Stimulated activated CD4-positive, alpha-beta T cell treated with anti-CD3 and anti-CD28 coated beads, Interleukin-1b, Interleukin-23, amount 100 ng/mL, for 4 hours (primary cell): ENCODE measurements at regions not wholly inside any gene's neighbourhood (a gene's known extent, or its start where the extent isn't known, plus 50 kb on each side); places are given as distances from the start of the nearest gene placed in this dataset.
"Not testable (repeated sequence)": the region's sequence is repeated elsewhere in the genome, so short reads cannot be mapped to it uniquely, and the experiment has no call there.

ENCODE experiments used
- DNase-seq, 2 donors: peaks; one replicate each; pipeline ENCODE4 v3.0.0-alpha.2; 2020; ENCODE audit warnings: low read depth in 2 of 2

DNA sequence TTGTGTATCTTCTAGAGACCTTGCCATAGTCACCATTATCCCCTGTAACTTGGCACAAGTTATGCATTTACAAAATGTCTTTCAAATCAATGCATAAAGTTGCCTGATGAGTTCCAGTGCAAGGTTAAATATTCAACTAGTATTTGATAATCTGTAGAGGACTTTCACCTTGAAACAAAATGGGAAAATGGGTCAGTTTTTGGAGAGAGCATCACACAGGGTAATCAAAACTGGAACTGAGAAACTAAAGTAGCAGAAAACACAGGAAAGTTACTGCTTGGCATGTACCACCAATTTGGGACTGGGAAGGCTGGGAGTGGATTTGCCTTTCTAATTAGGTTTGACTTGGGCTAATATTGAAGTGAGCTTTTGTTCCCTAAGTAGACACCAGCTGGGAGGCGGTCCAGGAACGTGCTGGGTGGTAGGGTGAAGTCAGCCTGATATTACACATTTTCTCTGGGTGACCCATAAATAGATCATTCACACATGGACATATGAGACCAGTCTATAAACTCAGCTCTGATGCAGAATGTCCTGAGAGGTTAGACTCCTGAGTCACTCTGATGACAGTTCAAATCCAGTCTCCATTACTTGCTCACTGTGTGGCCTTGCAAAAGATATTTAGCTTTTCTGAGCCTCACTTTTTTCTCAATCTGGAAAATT, 152.3 kb downstream of the PCTP start:
- DNase-seq = no peak

DNA sequence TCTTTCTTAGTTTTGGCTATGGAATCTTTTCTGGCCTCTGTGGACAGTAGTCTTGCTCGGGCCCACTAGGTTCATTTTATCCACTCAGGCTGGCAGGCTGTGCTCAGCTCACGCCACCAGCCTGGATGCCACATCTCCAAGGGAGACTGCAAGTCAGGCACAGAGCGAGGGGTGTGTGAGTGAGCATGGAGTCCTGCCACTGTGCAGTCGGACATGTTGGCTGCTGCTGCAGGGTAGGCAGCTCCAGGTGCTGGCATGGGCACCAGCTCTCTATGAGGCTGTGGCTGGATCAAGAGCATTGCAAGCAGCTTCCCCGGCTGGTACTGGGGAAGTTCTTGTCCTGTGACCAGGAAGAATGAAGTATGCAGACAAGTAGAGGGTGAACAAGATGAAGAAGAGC, 158.9 kb downstream of the PCTP start:
- no peak for DNase-seq

DNA sequence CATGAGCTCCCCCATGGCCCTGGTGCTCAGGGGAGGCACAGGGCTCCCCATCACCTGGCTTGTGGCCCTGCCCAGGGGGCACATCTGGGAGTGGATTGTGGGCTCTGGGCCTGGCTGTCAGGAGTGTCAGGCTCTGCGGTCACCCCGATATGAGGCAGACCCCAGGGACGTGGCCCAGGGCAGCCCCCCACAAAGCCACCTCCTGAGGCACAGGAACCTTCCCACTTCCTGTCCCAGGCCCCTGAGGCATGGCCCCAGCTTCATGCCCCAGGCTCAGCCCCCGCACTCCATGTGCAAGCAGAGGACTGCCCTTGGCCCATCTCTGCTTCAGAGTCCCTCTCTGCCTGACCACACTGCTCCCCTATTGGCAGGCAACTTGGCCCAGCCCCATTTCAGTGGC, 160.3 kb downstream of the PCTP start:
- no peak for DNase-seq

DNA sequence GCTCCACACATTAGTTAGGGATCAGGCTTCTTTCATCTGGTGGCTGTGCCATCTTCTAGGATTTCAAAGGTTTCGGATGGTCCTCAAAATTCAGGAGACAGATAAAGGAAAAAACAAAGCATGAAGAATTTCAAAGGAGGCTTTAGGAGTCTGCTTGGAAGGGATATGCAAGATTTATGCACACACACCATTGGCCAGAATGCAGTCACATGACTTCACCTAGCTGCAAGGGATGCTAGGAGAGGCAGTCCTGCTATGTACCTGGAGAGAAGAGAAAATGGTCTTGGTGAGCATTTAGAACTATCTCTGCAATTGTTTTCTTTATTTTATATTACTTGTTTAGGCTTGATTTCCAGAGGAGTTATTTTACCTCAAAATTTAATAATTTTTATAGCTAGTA, 174.6 kb downstream of the PCTP start:
- DNase-seq = no peak

DNA sequence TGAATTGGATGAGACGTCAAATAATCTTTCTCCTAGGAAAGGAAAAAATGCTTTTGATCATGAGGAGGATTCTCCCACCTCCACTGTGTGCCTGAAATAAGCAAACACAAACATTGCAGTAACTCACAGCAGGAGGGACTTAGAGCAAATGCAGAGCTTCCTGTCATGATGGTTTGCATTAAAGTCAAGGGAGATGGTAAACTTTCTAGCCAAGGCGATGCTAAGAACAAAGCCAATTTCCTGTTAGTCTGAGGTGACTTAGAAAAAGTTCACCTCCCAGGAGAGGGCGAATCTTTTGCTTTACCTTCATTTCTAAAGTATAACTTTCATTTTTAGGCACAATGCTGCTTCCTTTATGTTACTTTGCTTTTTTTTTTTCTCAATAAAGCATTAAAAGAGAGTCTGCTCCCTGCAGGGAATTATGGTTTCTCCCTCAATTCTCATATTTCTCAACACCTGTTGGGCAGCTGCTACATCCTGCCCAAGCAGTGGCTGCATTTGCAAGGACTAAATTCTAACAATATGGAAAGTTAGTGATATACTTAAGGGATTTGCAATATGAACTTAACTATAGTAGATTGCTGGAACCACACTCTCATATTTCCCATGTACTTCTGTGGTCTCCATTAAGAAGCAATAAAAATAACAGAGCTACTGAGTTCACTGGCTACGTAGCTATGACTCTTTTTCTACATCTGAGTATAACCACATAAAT, 175.6 kb downstream of the PCTP start:
- no peak for DNase-seq

DNA sequence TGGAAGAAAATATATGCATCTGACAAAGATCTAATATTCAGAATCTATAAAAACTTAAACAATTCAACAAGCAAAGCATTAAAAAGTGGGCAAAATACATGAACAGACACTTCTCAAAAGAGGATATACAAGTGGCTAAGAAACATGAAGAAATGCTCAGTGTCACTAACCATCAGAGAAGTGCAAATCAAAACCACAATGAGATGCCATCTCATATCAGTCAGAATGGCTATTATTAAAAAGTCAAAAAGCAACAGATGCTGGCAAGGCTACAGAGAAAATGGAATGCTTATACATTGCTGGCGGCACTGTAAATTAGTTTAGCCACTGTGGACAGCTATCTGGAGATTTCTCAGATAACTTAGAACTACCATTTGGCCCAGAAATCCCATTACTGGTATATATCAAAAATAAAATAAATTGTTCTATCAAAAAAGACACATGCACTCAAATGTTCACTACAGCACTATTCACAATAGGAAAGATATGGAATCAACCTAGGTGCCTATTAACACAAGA, 179.5 kb downstream of the PCTP start:
- no peak for DNase-seq

DNA sequence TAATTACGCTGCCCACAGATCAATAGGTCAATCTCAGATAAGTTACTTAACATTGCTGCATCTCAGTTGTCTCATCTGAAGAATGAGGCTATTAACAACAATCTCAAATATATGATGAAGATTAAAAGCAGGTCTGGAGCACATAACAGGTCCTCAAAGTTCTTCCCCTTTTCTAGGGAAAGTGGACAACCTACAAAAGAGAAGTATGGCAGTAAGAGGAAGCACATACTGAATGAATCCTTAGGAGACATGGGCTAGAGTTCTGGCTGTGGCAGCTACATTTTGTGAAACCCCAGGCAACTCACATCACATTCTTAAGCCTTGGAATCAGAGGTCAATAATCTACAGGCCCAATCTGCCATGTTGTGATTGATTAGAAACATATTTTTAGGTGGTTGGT, 180.6 kb downstream of the PCTP start:
- DNase-seq = no peak

DNA sequence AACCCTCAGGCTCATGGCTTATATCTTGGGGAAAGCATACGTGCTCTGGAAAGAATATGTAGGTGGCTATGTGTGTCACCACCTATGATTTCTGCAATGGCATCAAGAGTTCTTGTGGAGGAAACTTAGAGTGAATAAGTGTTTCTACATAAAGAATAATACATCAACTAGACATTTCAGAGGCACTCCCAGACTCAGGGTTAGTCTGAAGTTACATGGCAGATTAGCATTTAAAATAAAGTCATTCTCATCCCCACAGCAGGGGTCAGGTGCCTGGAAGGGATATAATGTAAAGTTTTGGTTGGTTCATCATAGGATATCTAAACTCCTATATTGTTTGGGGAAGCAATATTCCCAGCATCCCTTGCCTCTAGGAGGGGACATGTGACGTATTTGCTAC, 182.1 kb downstream of the PCTP start:
- DNase-seq = no peak

DNA sequence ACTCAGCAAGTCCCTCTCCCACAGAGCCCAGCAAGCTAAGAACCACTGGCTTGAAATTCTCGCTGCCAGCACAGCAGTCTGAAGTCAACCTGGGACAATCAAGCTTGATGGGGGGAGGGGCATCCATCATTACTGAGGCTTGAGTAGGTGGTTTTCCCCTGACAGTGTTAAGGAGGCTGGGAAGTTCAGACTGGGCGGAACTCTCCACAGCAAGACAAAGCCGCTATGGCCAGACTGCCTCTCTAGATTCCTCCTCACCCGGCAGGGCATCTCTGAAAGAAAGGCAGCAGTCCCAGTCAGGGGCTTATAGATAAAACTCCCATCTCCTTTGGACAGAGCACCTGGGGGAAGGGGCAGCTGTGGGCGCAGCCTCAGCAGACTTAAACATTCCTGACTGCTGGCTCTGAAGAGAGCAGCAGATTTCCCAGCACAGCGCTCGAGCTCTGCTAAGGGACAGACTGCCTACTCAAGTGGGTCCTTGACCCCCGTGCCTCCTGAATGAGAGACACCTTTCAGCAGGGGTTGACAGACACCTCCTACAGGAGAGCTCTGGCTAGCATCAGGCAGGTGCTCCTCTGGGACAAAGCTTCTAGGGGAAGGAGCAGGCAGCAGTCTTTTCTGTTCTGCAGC, 188.4 kb downstream of the PCTP start:
- not testable (repeated sequence) for DNase-seq

DNA sequence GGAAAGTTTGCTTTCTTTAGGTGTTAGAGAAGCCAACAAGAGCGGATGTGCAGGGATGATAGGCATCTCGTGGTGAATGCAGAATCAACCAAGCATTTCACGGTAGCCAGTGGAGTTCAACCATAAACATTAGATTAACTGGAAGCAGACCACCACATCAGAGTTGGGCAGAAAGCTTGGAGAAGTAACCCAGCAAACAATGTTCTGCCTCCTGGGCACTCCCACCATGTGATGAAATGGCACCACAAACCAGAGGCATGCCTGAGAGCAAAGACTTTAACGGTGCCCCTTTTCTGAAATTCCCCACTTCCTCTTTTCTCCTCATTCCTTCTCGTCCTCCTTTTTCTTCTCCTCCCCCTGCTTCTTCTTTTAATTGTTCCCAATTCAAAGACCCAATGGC, 193.5 kb upstream of the ANKFN1 start:
- no peak for DNase-seq

DNA sequence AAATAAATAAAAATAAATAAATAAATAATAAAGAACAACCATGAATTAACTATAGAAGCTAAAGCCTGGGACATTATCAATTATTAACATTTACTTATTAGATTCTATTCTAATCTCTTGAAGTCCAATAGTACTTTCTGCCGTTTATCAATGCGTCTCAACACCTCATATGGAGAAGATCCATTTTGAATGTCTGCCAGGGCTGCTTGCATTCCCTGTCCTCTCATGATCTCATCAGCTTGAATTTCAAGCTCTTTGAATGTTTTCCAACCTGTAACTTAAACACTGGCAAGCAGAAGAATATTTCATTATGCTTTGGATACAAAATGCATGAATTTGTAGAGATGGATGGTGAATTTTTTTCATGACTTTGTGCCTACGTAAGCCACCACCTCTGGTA, 191.9 kb upstream of the ANKFN1 start:
- DNase-seq = no peak

DNA sequence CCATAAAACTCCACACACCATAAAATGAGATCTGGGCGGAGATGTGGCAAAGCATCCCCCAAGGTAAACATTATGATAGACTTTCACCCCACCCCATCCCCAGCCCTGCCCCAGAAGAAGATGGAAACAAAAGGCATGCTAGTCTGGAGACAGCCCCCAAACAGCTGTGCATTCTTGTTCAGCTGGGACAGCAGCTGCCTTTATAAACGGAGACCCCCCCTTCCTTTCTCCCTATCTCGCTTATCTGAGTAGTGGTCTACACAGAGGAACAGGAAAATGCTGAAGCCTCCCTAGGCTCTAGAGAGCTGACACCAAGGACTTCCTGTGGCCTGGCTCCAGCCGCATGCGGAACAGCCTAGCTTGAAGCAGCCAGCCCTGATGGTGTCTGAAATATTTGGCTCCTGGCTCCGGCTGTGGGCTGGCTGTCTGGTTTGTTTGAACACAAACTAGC, 190.3 kb upstream of the ANKFN1 start:
- DNase-seq = no peak

DNA sequence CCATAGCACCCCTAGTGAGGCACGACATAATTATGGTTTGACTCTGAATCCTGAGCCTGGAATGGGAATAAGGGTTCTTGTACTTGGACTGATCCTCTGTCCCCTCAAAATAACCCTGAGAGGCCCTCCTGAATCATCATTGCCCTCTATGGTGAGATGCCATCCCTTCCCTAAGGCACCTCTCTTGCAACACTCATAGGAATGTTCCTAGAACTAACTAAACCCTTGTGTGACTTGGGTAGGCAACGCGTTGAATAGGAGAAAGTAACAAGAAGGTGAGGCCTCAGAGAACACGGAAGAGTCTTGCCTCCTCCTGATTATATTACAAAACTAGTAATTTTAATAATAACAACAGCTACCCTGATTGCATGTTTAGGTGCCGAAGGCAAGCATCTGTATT, 189.1 kb upstream of the ANKFN1 start:
- no peak for DNase-seq

DNA sequence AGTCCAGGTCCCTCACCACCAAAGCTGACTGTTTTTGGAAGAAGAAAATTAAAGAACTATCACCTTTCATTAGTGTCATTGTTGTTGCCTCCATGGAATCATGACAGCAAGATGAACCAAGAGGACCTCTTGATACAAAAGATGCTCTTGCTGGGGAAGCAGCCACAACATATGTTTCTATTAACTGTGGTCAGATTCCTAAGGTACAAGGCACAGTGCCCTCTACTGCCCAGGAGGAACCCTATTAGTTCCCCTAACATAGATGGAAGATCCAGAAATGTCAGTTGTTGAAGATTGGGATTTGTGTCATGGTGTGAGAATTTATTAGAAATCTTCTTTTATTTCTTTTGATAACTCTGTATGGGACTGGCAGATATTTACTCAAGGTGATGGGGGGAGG, 188.2 kb upstream of the ANKFN1 start:
- no peak for DNase-seq

DNA sequence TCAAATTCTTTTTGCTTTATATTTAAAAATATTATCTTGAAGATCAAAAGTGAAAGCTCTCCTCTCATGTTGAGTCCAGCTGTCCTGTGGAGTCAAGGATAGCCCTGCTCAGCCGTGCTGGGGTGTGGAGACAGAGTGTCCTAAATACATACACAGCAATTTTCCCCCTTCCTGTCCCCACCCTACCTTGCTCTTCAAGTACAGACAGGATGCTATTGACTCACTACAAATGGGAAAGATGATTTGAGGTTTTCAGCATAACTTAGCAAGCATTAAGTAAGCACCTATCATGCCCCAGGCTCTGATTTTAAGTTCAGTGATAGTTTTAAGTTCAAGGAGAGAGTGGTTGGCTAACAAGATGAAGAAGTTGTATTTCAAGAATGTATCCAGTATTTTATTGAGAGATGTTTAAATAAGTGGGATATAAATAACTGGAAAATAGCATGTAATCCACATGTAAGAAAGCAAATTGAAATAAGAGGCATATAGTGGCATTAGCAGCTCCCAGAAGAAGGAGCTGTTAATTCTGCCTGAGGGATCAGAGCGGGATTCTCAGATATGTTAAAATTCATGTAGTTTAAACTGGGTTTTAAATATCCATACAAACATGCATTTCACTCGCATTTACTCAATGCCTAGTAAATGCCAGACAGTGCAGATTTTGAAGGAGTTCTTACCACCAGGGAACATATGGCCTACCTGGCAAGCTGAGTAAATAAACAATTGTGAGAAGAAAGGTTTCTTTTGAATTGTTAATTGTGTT, 183.5 kb upstream of the ANKFN1 start:
- DNase-seq = no peak

DNA sequence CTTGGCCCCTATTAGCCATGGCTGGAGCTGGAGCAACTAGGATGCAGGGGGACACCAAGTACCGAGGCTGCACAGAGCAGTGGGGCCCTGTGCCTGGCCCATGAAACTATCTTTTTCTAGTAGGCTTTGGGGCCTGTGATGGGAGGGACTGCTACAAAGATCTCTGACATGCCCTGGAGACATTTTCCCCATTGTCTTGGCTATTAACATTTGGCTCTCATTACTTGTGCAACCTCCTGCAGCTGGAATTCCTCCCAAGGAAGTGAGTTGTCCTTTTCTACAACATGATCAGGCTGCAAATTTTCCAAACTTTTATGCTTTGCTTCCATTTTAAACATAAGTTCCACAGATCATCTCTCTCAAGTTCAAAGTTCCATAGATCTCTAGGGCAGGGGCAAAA, 174.7 kb upstream of the ANKFN1 start:
- DNase-seq = no peak

DNA sequence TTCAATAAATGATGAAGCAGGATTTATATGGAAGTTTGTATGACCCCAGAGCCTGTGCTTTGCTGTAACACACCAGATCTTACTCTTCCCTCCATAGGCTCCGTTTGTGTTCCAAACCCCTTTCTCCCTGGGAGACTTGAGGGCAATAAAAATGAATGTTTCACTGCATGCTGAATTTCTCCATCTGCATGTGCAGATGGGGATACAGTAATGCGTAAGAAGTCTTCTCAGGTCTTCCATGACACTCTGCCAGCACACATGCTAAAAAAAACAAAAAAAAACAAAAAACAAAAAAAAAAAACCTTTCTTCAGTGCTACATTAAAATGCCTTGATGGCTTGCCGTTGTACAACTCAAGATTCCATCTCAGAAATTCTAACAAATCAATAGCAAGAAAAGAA, 170.2 kb upstream of the ANKFN1 start:
- no peak for DNase-seq

DNA sequence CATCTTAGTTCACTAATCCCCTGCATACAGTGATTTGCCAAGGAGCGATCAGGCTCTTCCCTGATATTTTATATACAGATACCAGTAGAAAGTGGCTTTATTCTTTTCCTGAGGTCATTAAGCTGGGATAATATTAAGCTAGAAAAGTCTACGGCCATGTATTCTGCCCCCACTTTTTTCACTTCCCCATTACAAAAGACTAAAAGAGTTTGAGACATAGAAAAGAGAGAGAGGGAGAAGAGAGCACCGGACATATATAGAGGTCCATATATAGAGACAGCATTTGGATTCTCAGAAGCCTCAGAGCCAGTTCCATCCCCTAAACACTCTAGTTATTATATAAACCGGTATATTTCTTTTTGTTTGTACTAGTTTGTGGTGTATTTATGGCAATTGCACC, 166.5 kb upstream of the ANKFN1 start:
- no peak for DNase-seq

DNA sequence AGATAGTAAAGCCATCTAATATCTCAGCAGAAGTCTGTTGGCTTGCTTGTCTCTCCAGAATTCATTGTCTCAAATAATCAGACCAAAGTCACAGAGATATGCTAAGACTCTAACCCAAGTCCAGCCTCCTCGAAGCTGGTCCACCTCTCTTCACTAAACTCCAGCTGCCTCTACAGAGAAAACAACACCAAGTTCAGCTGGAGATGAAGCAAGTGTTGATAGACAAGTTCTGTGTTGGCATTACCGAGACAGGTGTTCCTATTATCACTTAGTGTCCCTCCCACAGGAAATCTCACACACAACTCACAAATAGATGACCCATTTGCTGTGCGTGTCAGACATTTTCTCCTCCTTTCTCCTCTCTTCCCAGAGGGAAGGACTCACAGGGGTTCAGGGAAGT, 164.4 kb upstream of the ANKFN1 start:
- no peak for DNase-seq

DNA sequence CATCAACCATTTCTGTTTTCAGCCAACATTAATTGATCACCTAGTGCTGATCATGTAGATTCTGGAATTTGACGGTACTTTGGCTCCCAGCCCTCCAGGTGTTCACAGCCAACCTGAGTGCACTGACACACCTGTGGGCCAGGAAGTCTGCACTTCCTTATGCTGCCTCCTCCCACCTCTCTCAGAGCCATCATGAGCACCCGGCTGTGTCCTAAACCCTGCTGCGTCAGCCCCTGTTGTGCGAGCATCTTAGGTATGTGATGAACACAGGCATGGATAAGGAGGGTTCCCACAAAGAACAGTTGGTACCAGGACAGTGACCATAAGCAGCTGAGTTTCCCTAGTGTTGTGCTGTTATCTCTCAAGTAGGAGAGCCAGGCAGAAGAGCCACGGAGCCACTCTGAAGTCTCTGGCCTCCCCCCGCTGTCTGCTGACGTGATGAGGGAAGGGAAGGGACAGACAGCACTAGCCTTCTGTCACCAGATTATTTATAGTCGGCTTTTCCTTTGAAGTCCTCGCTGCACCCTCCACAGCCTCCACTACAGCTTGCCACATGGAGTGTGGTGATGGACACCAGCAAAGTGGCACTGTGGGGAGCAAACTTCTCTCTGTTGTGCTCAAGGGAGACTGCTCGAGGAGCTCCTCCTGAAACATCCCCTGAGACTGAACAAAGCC, 162.8 kb upstream of the ANKFN1 start:
- no peak for DNase-seq

DNA sequence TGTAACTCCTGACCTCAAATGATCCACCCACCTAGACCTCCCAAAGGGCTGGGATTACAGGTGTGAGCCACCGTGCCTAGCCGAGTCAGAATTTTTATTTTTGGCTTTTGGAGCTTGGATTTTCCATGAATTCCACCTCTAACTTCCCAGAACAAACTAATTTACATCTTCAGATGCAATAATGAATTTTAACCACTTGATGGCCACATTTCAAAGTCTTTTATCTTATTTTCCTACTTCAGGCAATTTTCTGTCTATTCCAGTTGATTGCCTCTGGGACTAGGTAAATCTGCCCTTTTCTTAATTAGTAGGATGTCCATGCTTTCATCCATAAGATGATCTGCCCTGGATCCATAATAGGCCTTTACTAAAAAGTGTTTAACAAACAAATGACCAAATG, 156.4 kb upstream of the ANKFN1 start:
- DNase-seq = no peak

DNA sequence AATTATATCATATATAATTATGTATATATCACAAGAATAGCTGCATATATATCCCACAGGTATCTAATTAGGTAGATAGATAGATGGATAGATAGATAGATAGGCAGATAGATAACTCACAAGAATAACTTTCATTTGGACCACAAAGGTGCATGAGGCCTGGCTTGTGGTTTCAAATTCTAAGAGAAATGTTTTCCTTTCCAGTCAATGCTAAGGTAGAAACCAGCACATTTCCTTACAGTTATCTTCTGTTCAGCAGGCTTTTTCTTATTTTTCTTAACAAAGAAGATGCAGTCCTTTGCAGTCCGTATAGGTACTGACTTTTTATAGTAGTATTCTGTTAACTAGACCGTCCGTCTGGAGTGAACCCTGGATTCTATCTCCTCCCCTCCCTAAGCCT, 152.9 kb upstream of the ANKFN1 start:
- no peak for DNase-seq
